Left colon (tissue), 2 donors: ENCODE measurements at regions not wholly inside any gene's neighbourhood (a gene's known extent, or its start where the extent isn't known, plus 50 kb on each side); places are given as distances from the start of the nearest gene placed in this dataset.
"Not testable (repeated sequence)": the region's sequence is repeated elsewhere in the genome, so short reads cannot be mapped to it uniquely, and the experiment has no call there.

Experiments used
- ATAC-seq: fragments of 200-7000 bp; cut with Tn5 transposase; one replicate; pipeline ENCODE4 v1.9.1; 2020; ENCODE audit warnings: mild to moderate bottlenecking, moderate library complexity
- DNase-seq, 2 donors: peaks; one replicate each; pipeline ENCODE4 v3.0.0-alpha.2; 2020
- intact Hi-C, 2 donors: fragments of 100-400 bp; cut with DNase I in 1 of 2; cut with micrococcal nuclease in 1 of 2; formaldehyde crosslinking; loops; one replicate each; pipeline versions ENCODE4 v1.11.2 to v1.14.0; 2022; cut with DNase I, micrococcal nuclease
- donor health status: DM: no; HTN: no; CAD: no.
- donor health status: DM: yes; HTN: yes; CAD: no.

GRCh38 chr5:135095871-135096270 is 61.8 kb upstream of the PITX1 start:
- intact Hi-C loops: no loop called here
- DNase-seq (peak in 1 of 2 donors; percentile 5), ATAC-seq (no peak)

GRCh38 chr5:135095052-135095715 is 61.2 kb upstream of the PITX1 start:
- intact Hi-C loops: no loop called here
- DNase-seq (peak in 1 of 2 donors; percentile 16), ATAC-seq (no peak)

- ATAC-seq: no peak
- intact Hi-C loops: no loop called here
- DNase-seq: peak in 1 of 2 donors; percentile 4
Measured at GRCh38 chr5:135094339-135095051, 60.5 kb upstream of the PITX1 start.

- ATAC-seq: not testable (repeated sequence)
Measured at GRCh38 chr5:135093483-135093882, 59.5 kb upstream of the PITX1 start.

GRCh38 chr5:135092476-135092875 is 58.4 kb upstream of the PITX1 start:
- ATAC-seq (no peak), DNase-seq (no peak)
- intact Hi-C loops: no loop called here

More at GRCh38 chr5:135093483-135093882, 59.5 kb upstream of the PITX1 start:
- intact Hi-C loops, DNase-seq: not testable (repeated sequence)

- ATAC-seq: no peak
- DNase-seq: peak in 1 of 2 donors; percentile 7
- intact Hi-C loops: no loop called here
Measured at GRCh38 chr5:135091286-135091685, 57.3 kb upstream of the PITX1 start.

GRCh38 chr5:135089912-135090311 is 55.9 kb upstream of the PITX1 start:
- ATAC-seq: no peak
- DNase-seq: no peak
- intact Hi-C loops: no loop called here

- ATAC-seq: no peak
- intact Hi-C loops: no loop called here
- DNase-seq: no peak
Measured at GRCh38 chr5:135088911-135089310, 54.9 kb upstream of the PITX1 start.

- ATAC-seq: no peak
- intact Hi-C loops: no loop called here
- DNase-seq: no peak
Measured at GRCh38 chr5:135087950-135088349, 53.9 kb upstream of the PITX1 start.

- intact Hi-C loops: no loop called here
- DNase-seq (peak in 1 of 2 donors; percentile 10), ATAC-seq (no peak)
Measured at GRCh38 chr5:135085936-135086725, 52.1 kb upstream of the PITX1 start.

- intact Hi-C loops: no loop called here
- ATAC-seq (no peak), DNase-seq (peak in 1 of 2 donors; percentile 7)
Measured at GRCh38 chr5:135085133-135085935, 51.3 kb upstream of the PITX1 start.
